ENCODE measurements at regions not wholly inside any gene's neighbourhood (a gene's known extent, or its start where the extent isn't known, plus 50 kb on each side); places are given as distances from the start of the nearest gene placed in this dataset.

DNA sequence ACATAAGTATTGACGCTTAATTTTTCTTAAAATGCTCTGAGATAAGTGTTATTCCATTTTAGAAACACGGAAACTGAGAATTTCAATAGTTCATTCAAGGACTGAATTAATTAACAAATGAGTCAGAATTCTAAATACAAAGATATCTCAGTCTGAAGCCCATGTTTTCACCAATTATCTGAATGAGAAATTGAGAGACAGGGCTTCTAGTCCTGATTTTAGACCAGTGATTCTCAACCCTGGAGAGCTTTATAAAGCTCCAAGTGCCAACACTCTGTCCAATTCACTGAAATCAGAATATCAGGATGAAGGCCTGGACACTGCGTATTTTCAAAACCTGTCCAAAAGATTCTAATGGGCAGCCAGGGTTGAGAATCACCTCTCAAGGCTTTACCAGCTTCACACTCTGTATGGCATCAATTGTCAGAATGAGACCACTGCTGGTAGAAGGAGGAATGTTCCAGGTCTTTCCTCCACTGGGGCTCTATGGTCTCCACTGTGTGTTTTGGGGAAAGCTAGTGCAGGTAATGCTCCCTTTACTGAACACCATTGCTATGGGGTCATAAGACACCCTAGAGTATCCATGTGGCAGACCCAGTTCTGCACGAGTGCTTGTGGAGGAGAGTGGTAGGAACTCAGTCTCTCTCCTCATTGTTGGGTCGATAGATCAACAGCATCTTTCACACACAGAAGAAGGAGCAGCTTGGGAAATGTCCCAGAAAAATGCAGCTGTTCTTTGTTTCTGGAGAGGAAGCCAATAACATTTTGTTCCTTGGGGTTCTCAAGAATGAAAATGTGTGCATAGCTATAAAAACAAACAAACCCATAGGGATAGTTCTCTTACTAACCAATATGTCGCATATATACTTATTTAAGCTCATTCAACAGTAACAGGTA, 99.7 kb upstream of the OSMR start:
- TF ChIP-seq, protein P1, sequence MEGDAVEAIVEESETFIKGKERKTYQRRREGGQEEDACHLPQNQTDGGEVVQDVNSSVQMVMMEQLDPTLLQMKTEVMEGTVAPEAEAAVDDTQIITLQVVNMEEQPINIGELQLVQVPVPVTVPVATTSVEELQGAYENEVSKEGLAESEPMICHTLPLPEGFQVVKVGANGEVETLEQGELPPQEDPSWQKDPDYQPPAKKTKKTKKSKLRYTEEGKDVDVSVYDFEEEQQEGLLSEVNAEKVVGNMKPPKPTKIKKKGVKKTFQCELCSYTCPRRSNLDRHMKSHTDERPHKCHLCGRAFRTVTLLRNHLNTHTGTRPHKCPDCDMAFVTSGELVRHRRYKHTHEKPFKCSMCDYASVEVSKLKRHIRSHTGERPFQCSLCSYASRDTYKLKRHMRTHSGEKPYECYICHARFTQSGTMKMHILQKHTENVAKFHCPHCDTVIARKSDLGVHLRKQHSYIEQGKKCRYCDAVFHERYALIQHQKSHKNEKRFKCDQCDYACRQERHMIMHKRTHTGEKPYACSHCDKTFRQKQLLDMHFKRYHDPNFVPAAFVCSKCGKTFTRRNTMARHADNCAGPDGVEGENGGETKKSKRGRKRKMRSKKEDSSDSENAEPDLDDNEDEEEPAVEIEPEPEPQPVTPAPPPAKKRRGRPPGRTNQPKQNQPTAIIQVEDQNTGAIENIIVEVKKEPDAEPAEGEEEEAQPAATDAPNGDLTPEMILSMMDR (IDR thresholded peaks at IDR 0.05), result no peak
- no peak for TF ChIP-seq EP300 (IDR thresholded peaks at IDR 0.05)
